H1 (cell line): ENCODE measurements at regions not wholly inside any gene's neighbourhood (a gene's known extent, or its start where the extent isn't known, plus 50 kb on each side); places are given as distances from the start of the nearest gene placed in this dataset.

Source experiments
- ATF3 ChIP-seq: IDR thresholded peaks from 2 replicates; pipeline ENCODE4 v1.6.1; 2011; ENCODE audit warnings: low read depth, mild to moderate bottlenecking, low read length; ENCODE audit not compliant: insufficient read depth
- CHD2 ChIP-seq: IDR thresholded peaks from 2 replicates; pipeline ENCODE4 v1.6.1; 2012; ENCODE audit warnings: low read length, improper control_type of control experiment
- CTCF ChIP-seq, 3 experiments: IDR thresholded peaks; 1 replicate in 2 of 3; 2 replicates in 1 of 3; pipeline versions ENCODE4 v1.5.1 to v1.6.1; 2011; ENCODE audit warnings: low read length in 3 of 3, mild to moderate bottlenecking in 3 of 3, inconsistent platforms in 2 of 3, low read depth in 1 of 3, moderate library complexity in 1 of 3; ENCODE audit not compliant: insufficient read depth in 1 of 3; ENCODE audit errors: control extremely low read depth in 1 of 3
- GTF2F1 ChIP-seq: IDR thresholded peaks from 2 replicates; pipeline ENCODE4 v1.6.1; 2012; ENCODE audit warnings: low read depth, low read length, improper control_type of control experiment, borderline replicate concordance
- MAX ChIP-seq: IDR thresholded peaks from 2 replicates; pipeline ENCODE4 v1.6.1; 2012; ENCODE audit warnings: inconsistent platforms
- POLR2A ChIP-seq, 2 experiments: IDR thresholded peaks; 1 replicate in 1 of 2; 2 replicates in 1 of 2; pipeline ENCODE4 v1.6.1; 2011; ENCODE audit warnings: low read depth in 2 of 2, low read length in 2 of 2, mild to moderate bottlenecking in 2 of 2; ENCODE audit errors: control extremely low read depth in 1 of 2
- POLR2AphosphoS5 ChIP-seq: IDR thresholded peaks from 2 replicates; pipeline ENCODE4 v1.6.1; 2011; ENCODE audit warnings: low read depth, low read length
- RAD21 ChIP-seq, 2 experiments: IDR thresholded peaks in 1 of 2; conservative IDR thresholded peaks in 1 of 2; 2 replicates each; pipeline ENCODE4 v1.6.1; 2011; ENCODE audit warnings: low read depth in 2 of 2, low read length in 2 of 2, improper control_type of control experiment in 1 of 2, inconsistent platforms in 1 of 2, mild to moderate bottlenecking in 1 of 2, moderate library complexity in 1 of 2
- SIN3A ChIP-seq, 2 experiments: IDR thresholded peaks in 1 of 2; conservative IDR thresholded peaks in 1 of 2; 2 replicates each; pipeline ENCODE4 v1.6.1; 2011 to 2012; ENCODE audit warnings: low read length in 2 of 2, improper control_type of control experiment in 1 of 2, low read depth in 1 of 2, mild to moderate bottlenecking in 1 of 2
- SP1 ChIP-seq: IDR thresholded peaks from 2 replicates; pipeline ENCODE4 v1.6.1; 2011; ENCODE audit warnings: low read depth, low read length
- TAF1 ChIP-seq: IDR thresholded peaks from 2 replicates; pipeline ENCODE4 v1.6.1; 2011; ENCODE audit warnings: mild to moderate bottlenecking, low read depth, low read length
- USF2 ChIP-seq: IDR thresholded peaks from 2 replicates; pipeline ENCODE4 v1.6.1; 2011; ENCODE audit warnings: low read length, improper control_type of control experiment

GRCh38 chr2:128464456-128464855 is 145.8 kb upstream of the HS6ST1 start:
- TF ChIP-seq POLR2AphosphoS5 (no peak), MAX (no peak), CTCF (IDR thresholded peaks at IDR 0.05; ENCODE audit: control extremely low read depth in 1 of 3, insufficient read depth in 1 of 3, low read depth in 1 of 3, low read length in 3 of 3) (no peak), TAF1 (no peak), RAD21 (IDR thresholded peaks at IDR 0.05 in 1 of 2, conservative IDR thresholded peaks at IDR 0.05 in 1 of 2; ENCODE audit: low read depth in 2 of 2, low read length in 2 of 2) (no peak), CHD2 (no peak), SIN3A (conservative IDR thresholded peaks at IDR 0.05 in 1 of 2, IDR thresholded peaks at IDR 0.05 in 1 of 2; ENCODE audit: low read depth in 1 of 2, low read length in 2 of 2) (no peak), ATF3 (no peak), GTF2F1 (no peak), POLR2A (IDR thresholded peaks at IDR 0.05; ENCODE audit: control extremely low read depth in 1 of 2, low read depth in 2 of 2, low read length in 2 of 2) (no peak), USF2 (no peak), SP1 (no peak)
